Ascending aorta (tissue), 2 donors: ENCODE measurements at regions not wholly inside any gene's neighbourhood (a gene's known extent, or its start where the extent isn't known, plus 50 kb on each side); places are given as distances from the start of the nearest gene placed in this dataset.

Experiments used
- DNase-seq, 2 donors: peaks; one replicate each; pipeline ENCODE4 v3.0.0-alpha.2; 2019; ENCODE audit warnings: low spot score in 2 of 2
- H3K27ac ChIP-seq, 2 donors: fragments of 200-600 bp; sonication (generic); one replicate each; pipeline ENCODE4 v1.5.1; 2016 to 2017; ENCODE audit warnings: mild to moderate bottlenecking in 1 of 2
- H3K27me3 ChIP-seq: fragments of 200-600 bp; sonication (generic); one replicate; pipeline ENCODE4 v1.5.1; 2017
- H3K36me3 ChIP-seq, 2 donors: fragments of 200-600 bp; sonication (generic); one replicate each; pipeline ENCODE4 v1.5.1; 2016
- H3K4me1 ChIP-seq, 2 donors: fragments of 200-600 bp; sonication (generic); one replicate each; pipeline ENCODE4 v1.5.1; 2016 to 2017; ENCODE audit warnings: mild to moderate bottlenecking in 1 of 2
- H3K4me3 ChIP-seq, 2 donors: fragments of 200-600 bp; sonication (generic); one replicate each; pipeline ENCODE4 v1.5.1; 2016 to 2017; ENCODE audit warnings: mild to moderate bottlenecking in 1 of 2
- H3K9me3 ChIP-seq, 2 donors: fragments of 200-600 bp; sonication (generic); one replicate each; pipeline ENCODE4 v1.5.1; 2016
- CTCF ChIP-seq, 3 experiments: fragments of 200-600 bp in 2 of 3; fragments of 450-650 bp in 1 of 3; sonication (generic) in 2 of 3; IDR thresholded peaks; one replicate each; pipeline ENCODE4 v1.5.1; 2016 to 2019; ENCODE audit warnings: antibody characterized with exemption in 3 of 3, mild to moderate bottlenecking in 1 of 3, moderate library complexity in 1 of 3
- intact Hi-C: fragments of 100-400 bp; cut with DNase I; formaldehyde crosslinking; loops from one replicate; pipeline ENCODE4 v1.15.1; 2023

- Histone ChIP-seq H3K27me3 (no peaks in the 10 kb centered on the region), H3K27ac (no peak overlapping the region), H3K4me3 (no peak overlapping the region), H3K9me3 (no peaks in the 10 kb centered on the region), H3K36me3 (no peaks in the 10 kb centered on the region), H3K4me1 (no peaks in the 10 kb centered on the region)
- no peak for TF ChIP-seq CTCF (IDR thresholded peaks at IDR 0.05)
- intact Hi-C loops, result no loop called here
- DNase-seq, result no peak
Observed at GRCh38 chr18:30828700-30829099, 213.8 kb downstream of the DSC3 start.

- Histone ChIP-seq H3K4me3 (no peak overlapping the region), H3K36me3 (no peaks in the 10 kb centered on the region), H3K4me1 (no peaks in the 10 kb centered on the region), H3K27ac (no peak overlapping the region), H3K9me3 (no peaks in the 10 kb centered on the region), H3K27me3 (no peaks in the 10 kb centered on the region)
- DNase-seq, result no peak
- intact Hi-C loops, result no loop called here
- no peak for TF ChIP-seq CTCF (IDR thresholded peaks at IDR 0.05)
Observed at GRCh38 chr18:30819619-30820018, 222.9 kb downstream of the DSC3 start.

- H3K27ac ChIP-seq, result no peak overlapping the region
- H3K4me3 ChIP-seq, result no peak overlapping the region
- H3K9me3 ChIP-seq, result no peaks in the 10 kb centered on the region
- DNase-seq, result no peak
- H3K36me3 ChIP-seq, result no peaks in the 10 kb centered on the region
- H3K27me3 ChIP-seq, result no peaks in the 10 kb centered on the region
- no peaks in the 10 kb centered on the region for H3K4me1 ChIP-seq
- no peak for TF ChIP-seq CTCF (IDR thresholded peaks at IDR 0.05)
- intact Hi-C loops, result no loop called here
Observed at GRCh38 chr18:30814446-30814845, 228.1 kb downstream of the DSC3 start.

DNA sequence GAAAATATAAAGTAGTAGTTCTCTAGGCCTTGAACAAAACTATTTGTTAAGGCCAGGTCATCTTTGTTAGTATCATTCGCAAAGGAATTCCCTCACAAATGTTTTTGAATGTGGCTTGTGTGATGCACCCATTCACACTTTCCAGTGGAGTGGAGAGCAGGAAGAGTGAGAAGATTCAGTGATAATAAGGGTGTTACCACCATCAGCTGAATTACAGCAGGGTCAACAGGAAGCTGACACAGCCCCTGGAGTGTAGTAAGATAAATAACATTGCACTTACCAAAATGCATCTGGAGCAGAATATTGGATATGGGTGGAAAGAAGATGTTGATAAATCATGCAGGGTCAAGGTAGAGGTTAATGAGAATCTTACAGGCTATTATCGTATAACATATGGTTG is 231.0 kb downstream of the DSC3 start:
- Histone ChIP-seq H3K27ac (no peak overlapping the region), H3K27me3 (no peaks in the 10 kb centered on the region), H3K4me3 (no peak overlapping the region), H3K9me3 (no peaks in the 10 kb centered on the region), H3K4me1 (no peaks in the 10 kb centered on the region), H3K36me3 (no peaks in the 10 kb centered on the region)
- no peak for TF ChIP-seq CTCF (IDR thresholded peaks at IDR 0.05)
- DNase-seq, result no peak
- intact Hi-C loops, result no loop called here

- intact Hi-C loops, result no loop called here
- Histone ChIP-seq H3K27ac (no peak overlapping the region), H3K4me3 (no peak overlapping the region), H3K27me3 (no peaks in the 10 kb centered on the region), H3K9me3 (no peaks in the 10 kb centered on the region), H3K36me3 (no peaks in the 10 kb centered on the region), H3K4me1 (no peaks in the 10 kb centered on the region)
- TF ChIP-seq CTCF (IDR thresholded peaks at IDR 0.05), result no peak
- no peak for DNase-seq
Observed at GRCh38 chr18:30810580-30810979, 232.0 kb downstream of the DSC3 start.

GRCh38 chr18:30806823-30807222 is 235.7 kb downstream of the DSC3 start:
- no peak for TF ChIP-seq CTCF (IDR thresholded peaks at IDR 0.05)
- H3K27ac ChIP-seq, result no peak overlapping the region
- no peaks in the 10 kb centered on the region for H3K27me3 ChIP-seq
- H3K9me3 ChIP-seq, result no peaks in the 10 kb centered on the region
- no peak for DNase-seq
- no peak overlapping the region for H3K4me3 ChIP-seq
- intact Hi-C loops, result no loop called here
- H3K36me3 ChIP-seq, result no peaks in the 10 kb centered on the region
- no peaks in the 10 kb centered on the region for H3K4me1 ChIP-seq
